PFSK-1 (cell line): ENCODE measurements at regions not wholly inside any gene's neighbourhood (a gene's known extent, or its start where the extent isn't known, plus 50 kb on each side); places are given as distances from the start of the nearest gene placed in this dataset.

Experiments used
- FOXP2 ChIP-seq: optimal IDR thresholded peaks from 2 replicates; pipeline ENCODE3; 2011; ENCODE audit warnings: borderline replicate concordance, control low read depth, inconsistent platforms; ENCODE audit not compliant: insufficient read depth; ENCODE audit errors: extremely low read length, extremely low read depth
- POLR2AphosphoS5 ChIP-seq: IDR thresholded peaks from 2 replicates; pipeline ENCODE4 v1.6.1; 2012; ENCODE audit warnings: low read depth, mild to moderate bottlenecking, control low read depth, low read length, moderate library complexity
- SIN3A ChIP-seq: IDR thresholded peaks from 2 replicates; pipeline ENCODE4 v1.6.1; 2012; ENCODE audit warnings: mild to moderate bottlenecking, low read length, moderate library complexity, borderline replicate concordance; ENCODE audit not compliant: insufficient read depth
- TAF1 ChIP-seq: IDR thresholded peaks from 2 replicates; pipeline ENCODE4 v1.6.1; 2012; ENCODE audit warnings: low read length, control low read depth, borderline replicate concordance; ENCODE audit not compliant: insufficient read depth
- TF ChIP-seq, protein P1 (sequence below), 2 experiments: IDR thresholded peaks; 2 replicates each; pipeline versions ENCODE4 v1.6.1 to v1.8.0; 2011 to 2012; ENCODE audit warnings: low read depth in 2 of 2, low read length in 2 of 2, control low read depth in 1 of 2, inconsistent platforms in 1 of 2, mild to moderate bottlenecking in 1 of 2, moderate library complexity in 1 of 2; ENCODE audit not compliant: insufficient read depth in 1 of 2

DNA sequence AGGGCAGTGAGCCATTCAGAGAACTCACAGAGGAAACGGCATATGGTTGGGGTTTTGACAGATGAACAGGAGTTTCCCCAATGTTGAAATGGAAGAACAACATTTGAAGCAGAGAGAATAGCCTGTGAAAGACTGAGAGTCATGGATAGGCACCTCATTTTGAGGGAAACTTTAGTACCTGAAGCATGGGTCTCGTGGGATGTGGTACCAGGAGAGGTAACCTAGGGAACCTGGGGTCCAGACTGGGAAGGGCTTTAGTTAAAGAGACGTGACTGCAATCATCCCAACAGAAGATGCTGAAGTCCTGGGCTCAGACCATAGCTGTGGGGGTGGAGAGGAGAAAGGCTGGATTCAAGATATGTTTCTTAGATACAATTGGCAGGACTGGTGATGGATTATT lies 137.8 kb upstream of the CCL2 start:
- TF ChIP-seq POLR2AphosphoS5 (no peak), SIN3A (no peak), TAF1 (no peak), FOXP2 (no peak)
- TF ChIP-seq, protein P1, sequence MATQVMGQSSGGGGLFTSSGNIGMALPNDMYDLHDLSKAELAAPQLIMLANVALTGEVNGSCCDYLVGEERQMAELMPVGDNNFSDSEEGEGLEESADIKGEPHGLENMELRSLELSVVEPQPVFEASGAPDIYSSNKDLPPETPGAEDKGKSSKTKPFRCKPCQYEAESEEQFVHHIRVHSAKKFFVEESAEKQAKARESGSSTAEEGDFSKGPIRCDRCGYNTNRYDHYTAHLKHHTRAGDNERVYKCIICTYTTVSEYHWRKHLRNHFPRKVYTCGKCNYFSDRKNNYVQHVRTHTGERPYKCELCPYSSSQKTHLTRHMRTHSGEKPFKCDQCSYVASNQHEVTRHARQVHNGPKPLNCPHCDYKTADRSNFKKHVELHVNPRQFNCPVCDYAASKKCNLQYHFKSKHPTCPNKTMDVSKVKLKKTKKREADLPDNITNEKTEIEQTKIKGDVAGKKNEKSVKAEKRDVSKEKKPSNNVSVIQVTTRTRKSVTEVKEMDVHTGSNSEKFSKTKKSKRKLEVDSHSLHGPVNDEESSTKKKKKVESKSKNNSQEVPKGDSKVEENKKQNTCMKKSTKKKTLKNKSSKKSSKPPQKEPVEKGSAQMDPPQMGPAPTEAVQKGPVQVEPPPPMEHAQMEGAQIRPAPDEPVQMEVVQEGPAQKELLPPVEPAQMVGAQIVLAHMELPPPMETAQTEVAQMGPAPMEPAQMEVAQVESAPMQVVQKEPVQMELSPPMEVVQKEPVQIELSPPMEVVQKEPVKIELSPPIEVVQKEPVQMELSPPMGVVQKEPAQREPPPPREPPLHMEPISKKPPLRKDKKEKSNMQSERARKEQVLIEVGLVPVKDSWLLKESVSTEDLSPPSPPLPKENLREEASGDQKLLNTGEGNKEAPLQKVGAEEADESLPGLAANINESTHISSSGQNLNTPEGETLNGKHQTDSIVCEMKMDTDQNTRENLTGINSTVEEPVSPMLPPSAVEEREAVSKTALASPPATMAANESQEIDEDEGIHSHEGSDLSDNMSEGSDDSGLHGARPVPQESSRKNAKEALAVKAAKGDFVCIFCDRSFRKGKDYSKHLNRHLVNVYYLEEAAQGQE (IDR thresholded peaks at IDR 0.05; ENCODE audit: insufficient read depth in 1 of 2, low read depth in 2 of 2, low read length in 2 of 2) = no peak

DNA sequence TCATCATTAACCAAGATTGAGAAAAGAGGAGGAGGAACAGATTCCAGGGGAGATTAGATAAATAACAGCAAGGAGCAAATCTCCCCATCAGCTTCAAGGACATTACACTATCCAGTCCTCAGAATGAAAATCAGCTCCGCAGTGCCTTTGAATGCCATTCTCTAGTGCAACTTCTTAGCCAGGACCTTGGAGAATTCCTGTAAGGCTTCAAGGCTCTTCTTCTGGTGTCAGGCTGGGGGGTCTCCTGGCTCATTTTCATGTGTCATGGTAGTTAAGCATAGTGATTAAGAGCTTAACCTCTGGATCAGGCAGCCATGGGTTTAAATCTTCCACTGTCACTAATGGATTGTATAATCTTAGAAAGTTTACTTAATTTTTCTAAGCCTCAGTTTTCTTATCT lies 137.3 kb upstream of the CCL2 start:
- TF ChIP-seq TAF1 (no peak), POLR2AphosphoS5 (no peak), SIN3A (no peak), FOXP2 (no peak)
- TF ChIP-seq, protein P1 (IDR thresholded peaks at IDR 0.05; ENCODE audit: insufficient read depth in 1 of 2, low read depth in 2 of 2, low read length in 2 of 2) = no peak

DNA sequence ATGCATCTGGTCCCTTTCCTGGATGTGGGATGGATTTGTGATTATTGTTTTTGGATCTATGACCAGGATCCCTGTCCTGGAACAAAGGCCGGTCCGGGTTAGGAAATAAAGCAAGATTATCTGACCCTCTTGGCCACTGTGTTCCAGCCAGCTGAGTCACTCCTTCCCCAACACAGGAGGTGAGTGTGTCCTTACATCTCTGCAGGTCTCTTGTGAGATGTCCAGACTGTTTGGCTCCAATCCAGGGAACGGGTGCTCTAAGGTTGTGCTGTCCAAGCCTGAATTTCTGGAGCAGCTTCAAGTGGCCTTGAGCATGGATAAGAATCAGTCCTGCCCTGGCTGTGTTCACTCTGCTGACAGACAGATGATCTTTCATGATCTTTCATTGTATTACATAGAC lies 136.5 kb upstream of the CCL2 start:
- TF ChIP-seq, protein P1 (IDR thresholded peaks at IDR 0.05; ENCODE audit: insufficient read depth in 1 of 2, low read depth in 2 of 2, low read length in 2 of 2) = no peak
- TF ChIP-seq TAF1 = no peak
- TF ChIP-seq FOXP2 = no peak
- TF ChIP-seq POLR2AphosphoS5 = no peak
- TF ChIP-seq SIN3A = no peak

DNA sequence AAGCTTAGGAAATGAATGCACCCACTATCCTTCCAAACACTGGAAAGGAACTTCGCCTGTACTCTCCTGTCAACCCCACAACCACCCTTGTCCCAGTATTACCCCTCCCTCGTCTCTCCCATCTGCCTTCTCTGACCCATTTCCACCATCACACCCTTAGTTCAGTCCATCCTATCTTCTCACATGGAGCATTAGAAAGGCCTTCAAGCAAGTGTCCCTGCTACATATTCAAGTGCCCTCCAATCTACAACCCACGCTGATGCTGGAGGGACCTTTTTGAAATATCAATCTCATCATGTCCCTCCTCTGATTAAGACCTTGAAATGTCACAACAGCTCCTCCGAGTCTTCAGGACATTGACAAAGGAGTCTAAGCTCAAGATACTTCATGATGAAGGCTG lies 133.8 kb upstream of the CCL2 start:
- TF ChIP-seq, protein P1 (IDR thresholded peaks at IDR 0.05; ENCODE audit: insufficient read depth in 1 of 2, low read depth in 2 of 2, low read length in 2 of 2) = no peak
- TF ChIP-seq POLR2AphosphoS5 (no peak), TAF1 (no peak)

DNA sequence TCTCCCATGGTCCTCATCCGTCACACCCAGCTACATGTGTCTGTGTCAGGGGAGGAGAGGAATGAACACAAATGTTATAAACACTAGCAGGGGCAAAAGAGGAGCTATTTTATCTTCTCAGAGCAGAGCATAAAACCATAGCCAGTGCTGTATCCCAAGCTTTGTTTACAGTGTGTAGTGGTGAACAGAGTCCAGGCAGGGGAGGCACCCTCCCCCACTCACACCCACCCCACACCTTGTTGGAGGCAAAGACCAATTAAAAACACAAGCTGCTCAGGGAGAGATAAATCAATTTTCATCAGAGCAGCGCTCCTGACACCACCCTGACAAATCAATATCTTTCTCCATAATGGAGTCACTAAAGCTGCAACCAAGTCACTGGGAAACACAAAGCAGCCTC lies 132.6 kb upstream of the CCL2 start:
- TF ChIP-seq POLR2AphosphoS5 (no peak), TAF1 (no peak), FOXP2 (no peak), SIN3A (no peak)
- TF ChIP-seq, protein P1 (IDR thresholded peaks at IDR 0.05; ENCODE audit: insufficient read depth in 1 of 2, low read depth in 2 of 2, low read length in 2 of 2) = no peak
